ENCODE measurements at regions not wholly inside any gene's neighbourhood (a gene's known extent, or its start where the extent isn't known, plus 50 kb on each side); places are given as distances from the start of the nearest gene placed in this dataset.

- TF ChIP-seq GTF3C2 (IDR thresholded peaks at IDR 0.05; ENCODE audit: borderline replicate concordance, extremely low read depth, insufficient read length) (no peak), PTTG1 (tag; IDR thresholded peaks at IDR 0.05; ENCODE audit: low read depth) (no peak), HES1 (IDR thresholded peaks at IDR 0.05; ENCODE audit: low read depth) (no peak), JUNB (CRISPR knock-in tag; conservative IDR thresholded peaks at IDR 0.05) (no peak), NFXL1 (CRISPR knock-in tag; IDR thresholded peaks at IDR 0.05) (no peak), ZNF57 (CRISPR knock-in tag; IDR thresholded peaks at IDR 0.05) (no peak), MYC (IDR thresholded peaks at IDR 0.05; ENCODE audit: low read depth, low read length) (no peak), MYC (CRISPR knock-in tag; IDR thresholded peaks at IDR 0.05; ENCODE audit: borderline replicate concordance, low read depth) (no peak), ZNF239 (CRISPR knock-in tag; IDR thresholded peaks at IDR 0.05) (no peak), NFE2L1 (tag; IDR thresholded peaks at IDR 0.05; ENCODE audit: borderline replicate concordance, low read depth) (no peak), ZNF253 (CRISPR knock-in tag; conservative IDR thresholded peaks at IDR 0.05) (no peak), SMAD1 (IDR thresholded peaks at IDR 0.05; ENCODE audit: low read depth, low read length, partially characterized antibody) (no peak), HLTF (IDR thresholded peaks at IDR 0.05) (no peak), SOX6 (IDR thresholded peaks at IDR 0.05) (peak; percentile 83), PHF21A (IDR thresholded peaks at IDR 0.05; ENCODE audit: borderline replicate concordance, low read depth) (no peak), ELF2 (CRISPR knock-in tag; IDR thresholded peaks at IDR 0.05) (peak; percentile 65; the same call in 1 of the 2 replicates), AFF1 (IDR thresholded peaks at IDR 0.05; ENCODE audit: low read depth in 1 of 2, partially characterized antibody in 2 of 2) (peak in 1 of 2 experiments; percentile 15), ZNF76 (CRISPR knock-in tag; IDR thresholded peaks at IDR 0.05; ENCODE audit: borderline replicate concordance) (no peak), ZNF639 (CRISPR knock-in tag; conservative IDR thresholded peaks at IDR 0.05 in 1 of 2, IDR thresholded peaks at IDR 0.05 in 1 of 2) (0 out of 4 replicates have a peak, but pooled peaks of 1 of the 2 experiments have one; percentile 6), THRAP3 (IDR thresholded peaks at IDR 0.05; ENCODE audit: borderline replicate concordance) (no peak)
Observed at GRCh38 chr3:5437783-5438323, 250.3 kb downstream of the EDEM1 start (continued).
